T-helper 1 cell treated with Interleukin-12 subunit alpha and Interleukin-12 subunit beta and Interleukin-4 antibody, amounts not matched to agents 30 ng/mL and 1 ng/mL, for 36 hours (primary cell): ENCODE measurements at regions not wholly inside any gene's neighbourhood (a gene's known extent, or its start where the extent isn't known, plus 50 kb on each side); places are given as distances from the start of the nearest gene placed in this dataset.

Experiments
- intact Hi-C: fragments of 100-400 bp; cut with micrococcal nuclease; formaldehyde crosslinking; loops from one replicate; pipeline ENCODE4 v1.15.1; 2024

DNA sequence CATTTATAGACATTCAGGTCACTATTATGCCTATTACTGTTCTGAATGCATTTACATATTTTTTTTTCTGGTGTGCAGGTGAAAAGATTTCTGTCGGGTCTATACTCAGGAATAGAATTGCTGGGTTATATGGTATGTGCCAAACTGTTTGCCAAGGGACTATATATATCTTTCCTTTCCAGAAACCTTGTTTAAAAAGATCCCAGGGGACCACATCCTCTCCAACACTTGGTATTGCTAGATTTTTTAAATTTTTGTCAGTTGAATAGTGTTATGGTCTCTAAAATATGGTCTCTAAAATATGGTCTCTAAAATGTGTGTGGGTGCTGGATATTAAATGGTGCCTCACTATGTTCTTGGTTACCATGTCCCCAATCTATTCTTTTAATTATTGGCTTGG lies 131.3 kb downstream of the INSIG2 start:
- intact Hi-C loops: loop anchor here (10.0 kb wide), 2 partner anchors 275 to 405 kb away; partner anchors contain the start of gene DDX18

DNA sequence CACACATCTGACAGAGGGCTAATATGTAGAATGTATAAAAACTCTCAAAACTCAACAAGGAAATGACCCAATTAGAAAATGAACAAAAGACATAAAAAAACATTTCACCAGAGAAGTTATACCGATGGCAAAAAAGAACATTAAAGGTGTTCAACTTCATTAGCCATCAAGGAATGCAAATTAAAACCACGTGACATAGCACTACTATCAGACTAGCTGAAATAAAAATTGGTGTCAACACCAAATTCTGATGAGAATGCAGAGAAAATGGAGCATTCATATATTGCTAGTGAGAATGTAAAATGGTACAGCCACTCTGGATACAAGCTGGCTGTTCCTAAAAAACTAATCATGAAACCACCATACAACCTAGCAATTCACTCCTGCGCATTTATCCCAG lies 128.0 kb downstream of the INSIG2 start:
- intact Hi-C loops: no loop called here

DNA sequence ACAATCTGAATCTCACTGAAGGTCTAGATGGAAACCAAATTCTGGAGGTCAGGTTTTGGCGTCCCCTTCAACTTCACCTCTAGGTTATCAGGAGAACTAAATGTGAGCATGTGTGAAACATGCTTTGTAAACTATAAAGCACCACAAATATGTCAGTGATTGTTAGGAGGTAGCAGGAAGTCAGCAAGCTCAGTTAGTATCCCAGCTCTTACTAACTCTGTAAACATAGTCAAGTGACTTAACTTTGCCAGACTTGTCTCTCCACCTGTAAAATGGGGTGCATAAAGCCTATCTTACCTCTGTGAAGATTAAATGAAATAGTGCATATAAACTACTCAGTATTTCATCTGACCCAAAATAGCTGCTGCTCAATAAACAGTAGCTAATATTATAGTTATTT lies 121.5 kb downstream of the INSIG2 start:
- intact Hi-C loops: no loop called here

DNA sequence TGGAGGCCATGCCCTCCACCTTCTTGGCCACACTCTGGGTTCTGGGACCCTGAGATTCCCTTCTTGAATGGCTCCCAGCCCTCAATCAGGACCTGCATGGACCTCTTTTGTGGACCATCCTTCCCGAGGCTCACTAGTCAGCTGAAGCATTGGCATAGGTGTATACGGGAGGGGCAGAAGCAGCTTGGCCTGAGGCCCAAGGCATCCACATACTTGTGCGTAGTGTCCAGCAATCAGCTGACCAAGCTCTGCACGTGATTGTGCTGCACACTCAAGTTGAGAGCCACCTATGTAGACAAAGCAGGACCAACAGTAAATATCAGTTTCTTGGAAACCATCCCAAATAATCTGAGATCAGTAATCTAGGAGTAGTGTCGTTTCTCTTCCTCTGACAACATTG lies 119.6 kb downstream of the INSIG2 start:
- intact Hi-C loops: no loop called here

DNA sequence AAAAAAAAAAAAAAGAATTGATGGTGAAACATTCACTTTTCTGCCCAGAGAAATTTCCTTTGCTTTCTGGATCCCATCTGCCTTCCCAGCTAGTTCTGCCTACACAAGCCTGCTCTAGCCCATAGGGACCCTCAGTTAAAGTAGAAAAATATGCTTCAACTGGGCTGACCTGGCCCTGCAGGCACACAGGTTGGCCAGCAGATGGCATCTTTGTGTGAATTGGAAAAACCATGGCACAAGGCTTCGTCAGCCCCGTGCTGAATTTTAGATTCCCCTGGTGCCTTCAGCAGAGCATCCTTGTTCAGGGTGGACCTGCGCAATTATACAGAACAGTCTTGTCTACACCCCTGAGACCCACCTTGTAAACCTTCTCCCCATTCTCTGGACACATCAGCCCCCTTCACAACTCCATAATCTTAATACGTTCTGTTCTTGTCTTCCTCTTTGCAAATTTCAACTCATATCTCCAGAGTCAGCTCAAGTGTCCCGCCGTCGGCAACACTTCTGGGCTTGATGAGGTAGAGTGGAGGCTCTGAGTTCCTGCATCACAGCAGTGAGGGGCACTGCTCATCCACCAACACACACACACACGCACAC lies 114.5 kb downstream of the INSIG2 start:
- intact Hi-C loops: loop anchor here (1.0 kb wide), 4 partner anchors 17 to 662 kb away; no protein-coding TSS in a partner anchor

DNA sequence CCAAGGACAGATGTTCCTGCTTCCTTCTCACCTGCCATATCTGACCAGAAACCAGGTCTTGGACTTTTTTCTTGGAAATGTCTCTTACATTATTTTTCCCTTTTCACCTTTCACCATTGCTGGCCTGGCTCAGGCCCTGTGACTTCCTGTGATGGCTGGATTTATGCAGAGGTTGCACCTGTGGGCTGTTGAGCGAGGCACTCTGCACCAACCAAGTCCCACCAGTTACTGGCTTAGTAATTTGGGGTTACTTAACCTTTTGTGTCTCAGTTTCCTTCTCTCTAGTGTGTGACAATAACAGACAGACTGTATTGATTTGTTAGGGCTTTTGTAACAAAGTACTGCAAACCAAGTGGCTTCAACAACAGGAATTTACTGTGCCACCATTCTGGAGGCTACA lies 110.0 kb downstream of the INSIG2 start:
- intact Hi-C loops: no loop called here

DNA sequence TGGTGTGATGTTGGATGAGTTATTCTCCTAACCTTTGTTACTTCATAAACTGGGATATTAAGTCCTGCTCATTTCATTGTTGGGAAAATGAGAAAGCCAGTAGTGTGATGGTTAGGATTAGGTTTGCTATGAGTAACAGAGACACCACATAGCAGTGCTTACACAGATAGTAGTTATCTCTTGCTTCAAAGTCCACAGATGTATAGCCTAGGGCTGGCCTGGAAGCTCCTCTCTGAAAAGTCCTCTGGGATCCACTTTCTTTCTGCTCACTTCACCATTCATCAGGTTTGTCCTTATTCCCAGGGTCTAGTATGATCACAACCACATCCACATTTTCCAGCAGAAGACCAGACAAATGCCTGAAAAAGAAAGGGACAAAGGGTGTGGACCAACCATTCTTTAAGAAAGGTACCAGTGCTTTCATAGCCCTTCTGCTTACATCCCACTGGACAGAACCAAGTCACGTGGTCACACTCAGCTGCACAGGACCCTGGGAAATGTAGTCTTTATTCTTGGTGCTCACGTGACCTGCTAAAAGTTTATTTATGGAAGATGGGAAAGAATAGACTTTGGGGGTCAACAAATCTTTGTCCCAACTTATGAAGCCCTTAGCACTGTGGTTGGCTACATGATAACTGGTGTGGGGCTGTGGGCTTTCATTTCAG lies 108.9 kb downstream of the INSIG2 start:
- intact Hi-C loops: no loop called here

DNA sequence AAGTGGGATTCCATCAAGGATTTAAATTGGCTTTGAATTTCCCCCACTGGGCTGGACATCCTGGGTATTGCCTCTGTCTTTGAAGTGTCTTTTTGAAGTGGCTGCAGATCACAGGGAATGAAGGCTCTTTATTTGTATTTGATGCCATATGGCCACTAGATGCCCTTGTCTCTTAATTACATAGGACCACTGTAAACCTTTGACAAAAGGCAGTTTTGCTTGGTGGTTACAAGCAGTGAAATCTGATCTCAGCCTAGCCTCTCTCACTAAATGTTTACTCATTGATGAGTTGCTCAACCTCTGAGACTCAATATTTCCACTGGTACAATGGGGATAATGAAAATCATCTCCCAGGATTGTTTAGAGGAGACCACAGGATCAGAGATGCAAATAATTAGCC lies 102.2 kb downstream of the INSIG2 start:
- intact Hi-C loops: no loop called here

DNA sequence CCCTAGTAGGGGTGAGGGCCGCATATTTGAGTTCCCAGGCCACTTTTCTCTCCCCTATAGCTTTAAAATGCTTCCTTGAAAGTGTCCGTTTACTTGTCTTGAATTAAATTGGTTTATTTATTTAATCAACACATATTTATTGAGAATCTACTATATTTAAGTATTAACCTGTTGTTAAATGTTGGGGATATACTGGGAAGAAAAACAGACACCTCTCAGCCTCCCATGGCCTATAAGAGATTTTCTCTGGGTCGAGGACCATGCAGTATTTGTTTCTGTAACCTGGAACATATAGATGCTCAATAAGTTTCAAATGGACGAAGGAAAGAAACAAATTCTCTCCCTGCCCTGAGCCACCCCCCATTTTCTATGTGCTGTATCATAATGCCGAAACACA lies 98.6 kb downstream of the INSIG2 start:
- intact Hi-C loops: loop anchor here (1.0 to 5.0 kb wide), 7 partner anchors 7 to 1180 kb away; partner anchors contain the start of genes C2orf76, CCDC93 and DBI

DNA sequence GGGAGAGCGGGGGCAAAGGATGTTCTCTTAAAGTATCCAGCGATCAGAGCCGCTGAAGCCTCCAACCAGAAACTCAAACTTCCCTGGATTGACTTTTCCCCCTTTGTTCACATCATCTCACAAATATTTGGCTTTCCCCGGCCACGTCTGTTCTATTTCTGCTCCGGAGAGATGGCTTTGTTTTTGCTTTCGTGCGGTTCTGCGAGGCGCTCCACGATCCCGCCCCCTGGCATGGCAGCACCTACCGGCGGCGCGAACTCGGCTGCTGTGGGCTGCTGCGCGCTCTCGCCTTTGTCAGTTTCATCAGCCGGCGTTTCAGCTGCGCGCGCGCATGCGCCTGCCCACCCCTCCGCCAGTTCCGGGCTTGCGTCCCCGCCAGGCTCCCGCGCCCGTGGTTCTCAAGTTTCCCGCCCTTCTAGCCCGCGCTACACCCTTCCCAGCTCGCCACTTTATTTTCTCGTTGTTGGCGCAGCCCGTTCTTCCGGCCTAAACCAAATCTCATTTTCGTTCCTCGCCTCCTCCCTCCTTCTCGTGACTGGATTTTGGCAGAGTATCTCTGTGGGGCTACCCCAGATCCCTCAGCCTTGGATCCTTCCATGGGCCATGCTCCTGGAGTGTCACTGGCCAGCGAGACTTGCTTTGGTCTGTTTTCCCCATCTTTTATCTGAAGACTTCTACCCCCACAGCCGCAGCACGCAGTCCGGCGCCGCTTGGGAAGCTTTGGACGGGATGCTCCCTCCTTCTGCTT lies 98.0 kb downstream of the INSIG2 start:
- intact Hi-C loops: loop anchor here (1.0 to 5.0 kb wide), 7 partner anchors 8 to 1181 kb away; partner anchors contain the start of genes C2orf76, CCDC93 and DBI

DNA sequence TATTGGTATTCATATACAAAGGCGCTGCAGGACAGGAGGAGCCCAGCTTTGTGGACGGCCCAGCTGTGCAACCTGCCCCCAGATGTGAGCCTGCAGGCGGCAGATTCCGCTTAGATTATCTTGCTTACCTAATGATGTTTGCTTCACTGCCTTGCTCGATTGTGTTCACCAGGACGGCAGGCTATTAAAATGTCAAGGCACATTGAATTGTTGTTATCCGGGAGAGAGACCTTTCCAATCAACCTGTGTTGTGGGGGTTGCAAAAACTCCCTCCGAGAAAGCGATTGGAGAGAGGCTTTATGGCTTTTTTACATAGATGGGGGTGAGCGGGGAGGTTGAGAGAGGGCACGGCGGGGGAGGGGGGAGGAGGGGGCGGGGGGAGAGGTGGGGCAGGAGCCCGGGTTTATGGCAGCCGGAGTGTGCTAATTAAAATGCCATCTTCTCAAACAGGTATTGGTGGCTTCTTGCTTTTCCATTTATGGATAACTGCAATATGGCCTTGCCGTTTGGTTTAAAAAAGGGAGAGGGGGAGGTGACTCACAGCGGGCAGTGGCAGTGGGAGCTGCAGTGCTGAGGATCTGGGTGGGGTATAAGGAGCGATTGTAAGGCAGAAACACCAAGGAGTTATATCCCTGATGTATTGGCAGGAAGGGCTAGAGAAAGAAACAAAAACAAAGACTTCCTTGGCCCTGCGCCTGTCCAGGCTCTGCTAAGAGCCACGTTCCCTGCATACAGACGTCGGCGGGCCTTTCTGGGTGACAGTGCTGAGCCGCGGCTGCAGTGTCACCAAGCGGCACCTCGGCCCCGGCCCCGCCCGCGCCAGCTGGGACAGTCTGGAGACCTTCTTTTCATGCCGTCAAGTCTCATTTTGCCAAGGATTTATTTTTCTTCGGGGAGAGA lies 97.2 kb downstream of the INSIG2 start:
- intact Hi-C loops: loop anchor here (1.0 to 5.0 kb wide), 9 partner anchors 9 to 1182 kb away; partner anchors contain the start of genes C2orf76, CCDC93, DBI and DDX18

DNA sequence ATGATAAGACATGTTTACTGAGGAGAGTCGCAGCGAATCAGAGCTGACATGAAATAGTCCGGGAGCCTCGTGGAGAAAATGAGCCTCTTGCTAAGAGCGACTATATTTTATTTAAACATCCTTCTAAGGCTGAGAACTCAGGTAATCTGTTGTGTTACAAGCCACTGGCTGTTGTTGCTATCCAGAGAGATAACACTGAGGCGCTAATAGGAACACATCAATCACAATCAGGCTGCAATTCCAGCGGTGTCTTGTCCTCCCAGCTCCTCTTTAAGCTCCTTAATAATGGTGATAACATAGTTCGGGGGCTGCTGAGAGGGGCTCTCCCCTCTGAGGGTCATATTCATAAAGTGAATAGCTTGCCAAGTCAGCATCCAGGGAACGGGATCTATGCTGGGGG lies 95.1 kb downstream of the INSIG2 start:
- intact Hi-C loops: no loop called here

DNA sequence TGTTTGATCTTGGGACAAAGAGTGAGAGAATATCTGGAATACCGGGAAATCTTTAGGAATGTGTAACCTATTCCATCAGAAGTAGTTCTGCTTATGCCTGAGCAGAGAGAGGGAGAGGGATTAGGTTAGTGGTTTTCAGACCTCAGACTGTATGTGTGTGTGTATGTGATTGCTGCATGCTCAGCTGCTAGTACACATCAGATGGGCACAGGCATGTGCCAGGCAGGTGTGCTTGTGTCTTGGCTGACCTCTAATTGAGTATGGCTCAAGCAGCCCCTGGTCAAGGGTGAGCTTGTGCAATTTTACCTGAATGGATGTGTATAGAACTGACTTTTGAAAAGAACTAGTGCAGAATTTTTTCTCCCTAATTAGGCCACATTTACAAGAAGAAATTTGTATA lies 91.2 kb downstream of the INSIG2 start:
- intact Hi-C loops: no loop called here

DNA sequence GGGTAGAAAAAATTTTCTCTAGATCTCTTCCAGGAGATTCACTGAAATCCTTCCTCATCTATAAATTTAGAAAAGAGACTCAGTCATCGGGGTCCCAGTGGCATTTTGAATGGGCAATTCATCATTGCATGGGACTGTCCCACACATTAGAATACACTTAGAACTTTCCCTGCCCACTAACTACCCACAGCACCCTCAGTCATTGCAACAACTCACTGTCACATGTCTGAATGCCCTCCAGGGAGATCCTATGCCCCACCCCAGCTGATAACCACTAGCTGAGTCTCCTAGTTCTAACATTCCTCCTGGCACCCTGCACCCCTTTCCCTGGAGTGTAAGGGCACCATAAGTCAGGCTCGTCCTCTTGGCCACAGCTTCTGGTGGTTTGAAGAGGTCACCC lies 89.6 kb downstream of the INSIG2 start:
- intact Hi-C loops: no loop called here

DNA sequence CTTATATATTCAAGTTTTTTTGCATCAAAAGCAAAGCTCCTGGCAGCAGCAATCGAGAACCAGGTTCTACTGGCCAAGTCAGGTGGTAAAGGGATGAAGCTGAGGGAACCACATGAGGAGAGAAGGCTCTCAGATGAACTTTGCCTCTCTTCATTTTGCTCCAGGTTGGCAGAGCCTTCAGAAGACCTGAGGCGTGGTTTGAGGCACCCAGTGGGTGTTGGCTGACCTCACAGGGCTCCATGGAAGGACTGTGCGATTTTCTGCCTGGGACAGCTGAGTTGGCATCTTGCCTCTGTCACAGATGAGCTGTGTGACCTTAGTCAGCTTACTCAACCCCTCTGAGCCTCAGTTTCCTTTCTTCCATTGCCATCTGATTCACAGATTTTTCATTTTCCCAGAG lies 89.0 kb downstream of the INSIG2 start:
- intact Hi-C loops: no loop called here

DNA sequence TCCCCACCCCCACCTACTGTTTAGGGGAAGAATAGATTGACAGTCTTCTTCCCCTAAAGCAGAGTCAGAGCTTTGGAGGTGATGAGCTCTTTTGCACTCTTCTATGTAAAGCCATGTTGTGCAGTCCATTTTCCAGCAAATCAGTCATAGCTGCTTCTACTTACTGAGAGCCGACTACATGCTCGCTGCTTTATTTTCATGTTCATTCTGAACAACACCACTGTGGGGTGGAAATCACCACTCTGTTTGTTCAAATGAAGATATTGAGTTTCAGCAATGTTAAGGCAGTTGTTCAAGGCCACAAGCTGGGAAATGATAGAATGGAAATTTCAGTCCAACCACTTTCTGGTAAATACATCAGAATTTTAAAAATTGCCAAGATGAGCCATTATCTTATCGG lies 88.3 kb downstream of the INSIG2 start:
- intact Hi-C loops: no loop called here

DNA sequence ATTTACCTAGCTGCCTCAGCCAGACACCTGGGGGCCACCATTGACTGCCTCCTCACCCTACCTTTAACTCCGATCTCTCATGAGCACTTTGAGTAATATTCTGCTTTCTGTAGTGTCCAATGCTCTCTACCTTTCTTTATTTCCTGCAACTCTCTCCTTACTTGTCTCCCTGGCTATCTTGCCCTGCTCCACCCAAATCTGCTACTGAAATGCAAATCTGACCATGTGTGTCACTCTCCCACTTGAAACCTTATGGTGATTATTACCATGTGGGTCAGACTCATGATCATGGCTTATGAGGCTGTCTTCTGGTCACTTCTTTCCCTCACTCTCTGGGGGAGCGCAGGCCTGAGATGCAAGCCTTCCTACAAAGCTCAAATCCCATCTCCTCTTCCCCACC lies 83.3 kb downstream of the INSIG2 start:
- intact Hi-C loops: no loop called here

DNA sequence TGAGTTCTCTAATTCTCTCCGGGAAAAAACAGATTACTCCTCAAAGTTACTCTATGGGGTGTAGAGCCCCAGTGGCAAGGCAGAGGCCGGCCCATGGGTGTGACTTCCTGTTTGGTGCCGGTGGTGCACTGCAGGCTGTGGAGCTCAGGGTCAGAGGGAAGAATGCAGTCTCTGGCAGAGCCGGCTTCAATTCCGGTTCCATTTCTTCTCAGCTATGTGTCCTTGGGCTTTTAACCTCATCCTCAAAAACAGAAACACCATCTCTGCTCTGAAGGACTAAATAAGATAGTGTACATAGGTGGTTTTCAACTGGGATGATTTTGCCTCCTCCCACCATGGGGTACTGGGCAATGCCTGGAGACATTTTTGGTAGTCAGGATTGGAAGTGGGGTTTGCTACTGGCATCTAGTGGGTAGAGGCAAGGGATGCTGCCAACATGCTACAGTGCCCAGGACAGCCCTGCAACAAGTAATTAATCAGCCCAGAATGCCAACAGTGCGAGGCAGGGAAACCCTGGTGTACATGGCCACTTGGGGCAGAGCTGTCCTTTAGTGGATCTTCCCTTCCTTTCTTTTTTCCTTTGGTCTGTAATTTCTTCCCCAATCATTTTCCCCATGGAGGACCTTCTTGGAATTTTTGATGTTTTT lies 81.2 kb downstream of the INSIG2 start:
- intact Hi-C loops: no loop called here

DNA sequence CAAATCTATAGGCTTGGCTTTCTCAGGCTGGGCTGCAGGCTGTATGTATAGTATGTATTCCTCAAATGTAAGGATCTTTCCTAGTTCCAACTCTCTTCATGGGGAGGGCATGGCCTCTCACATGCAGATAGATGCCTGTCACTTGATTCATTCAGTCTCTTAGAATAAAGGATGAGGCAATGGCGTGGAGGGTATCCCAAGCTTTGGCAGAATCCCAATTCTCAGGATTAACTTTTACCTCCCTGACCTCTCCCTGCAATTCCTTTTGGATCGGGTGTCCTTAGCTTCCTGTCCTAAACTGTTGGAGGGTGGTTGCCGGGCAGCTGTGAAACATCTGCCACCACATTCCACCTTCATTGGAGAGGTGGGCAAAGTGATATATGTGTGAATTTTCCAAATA lies 80.3 kb downstream of the INSIG2 start:
- intact Hi-C loops: no loop called here

DNA sequence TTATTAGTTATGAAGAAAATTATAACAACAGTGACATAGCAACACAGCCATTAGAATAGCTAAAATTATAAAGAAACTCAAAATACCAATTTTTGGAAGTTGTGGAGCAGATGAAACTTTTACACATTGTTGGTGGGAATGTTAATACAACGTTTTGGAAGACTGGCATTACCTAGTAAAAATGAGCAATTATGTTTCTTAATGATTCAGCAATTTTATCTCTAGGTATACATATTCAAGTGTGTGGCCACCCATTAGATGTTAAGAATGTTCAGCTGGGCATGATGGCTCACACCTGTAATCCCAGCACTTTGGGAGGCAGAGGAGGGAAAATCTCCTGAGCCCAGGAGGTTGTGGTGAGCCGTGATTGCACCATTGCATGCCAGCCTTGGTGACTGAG lies 78.8 kb downstream of the INSIG2 start:
- intact Hi-C loops: no loop called here

DNA sequence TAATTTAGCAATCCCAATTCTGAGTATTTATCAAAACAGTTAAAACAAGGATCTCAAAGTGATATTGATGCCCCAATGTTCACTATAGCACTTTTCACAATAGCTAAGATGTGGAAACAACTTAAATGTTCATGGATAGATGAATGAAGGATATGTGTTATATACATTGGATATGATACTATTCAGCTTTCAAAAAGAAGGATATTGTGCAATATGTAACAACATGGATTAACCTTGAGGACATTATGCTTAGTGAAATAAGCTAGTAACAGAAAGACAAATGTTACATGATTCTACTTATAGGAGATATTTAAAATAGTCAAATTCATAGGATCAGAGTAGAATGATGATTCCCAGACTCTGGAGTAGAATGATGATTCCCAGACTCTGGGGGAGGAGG lies 78.0 kb downstream of the INSIG2 start:
- intact Hi-C loops: no loop called here
